ENCODE measurements at regions not wholly inside any gene's neighbourhood (a gene's known extent, or its start where the extent isn't known, plus 50 kb on each side); places are given as distances from the start of the nearest gene placed in this dataset.

DNA sequence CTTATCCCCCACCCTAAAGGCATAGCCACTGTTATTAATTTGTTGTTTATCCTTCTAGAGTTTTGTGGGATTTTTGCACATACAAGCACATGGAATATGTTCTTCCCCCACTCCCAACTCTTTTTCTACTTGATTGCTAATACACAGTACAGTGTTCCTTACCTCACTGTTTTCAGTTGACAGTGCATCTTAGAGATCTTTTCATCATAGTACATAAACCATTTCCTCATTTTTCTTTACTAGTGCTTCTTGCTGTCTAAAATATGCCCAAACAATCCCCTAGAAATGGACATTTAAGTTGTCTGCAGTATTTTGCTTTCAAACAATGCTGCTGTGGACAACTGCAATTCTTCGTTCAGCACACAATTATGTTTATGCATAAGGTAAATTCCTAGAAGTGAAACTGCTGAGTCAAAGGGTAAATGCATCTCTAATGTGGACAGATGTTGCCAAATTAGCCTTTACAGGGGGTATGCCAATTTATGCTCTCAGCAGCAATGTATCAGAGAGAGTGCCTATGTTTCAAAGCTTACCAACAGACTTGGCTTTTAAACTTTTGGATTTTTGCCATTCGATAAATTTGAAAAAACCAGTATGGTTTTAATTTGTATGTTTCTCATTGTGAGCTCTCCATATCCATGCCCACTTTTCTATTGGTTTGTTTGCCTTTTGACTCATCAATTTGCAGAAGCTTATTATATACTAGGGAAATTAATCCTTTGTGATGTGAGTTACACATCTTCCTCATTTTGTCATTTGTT is 132.6 kb downstream of the MRPS6 start:
- no peaks in the 10 kb centered on the region for H3K27me3 Mint-ChIP-seq (ENCODE audit: insufficient read depth)
- WGBS, 2 experiments (ENCODE audit: insufficient coverage in 1 of 2, insufficient read length in 1 of 2): 79 to 96% methylated on average over 2 of the region's 2 CpGs
- no peaks in the 10 kb centered on the region for H3K9me3 ChIP-seq (ENCODE audit: control insufficient read depth, low read length)
- no peak for DNase-seq
- peaks cover 26% of the 10 kb centered on the region for H3K4me1 Mint-ChIP-seq
- peaks cover 5% of the 10 kb centered on the region for H3K27me3 ChIP-seq (ENCODE audit: control insufficient read depth, insufficient read depth, low read length, poor library complexity, severe bottlenecking)
- H3K36me3 Mint-ChIP-seq (ENCODE audit: low read depth): peaks cover 5% of the 10 kb centered on the region
- H3K9ac ChIP-seq (ENCODE audit: extremely low read depth, low read length, poor library complexity, severe bottlenecking): no peak overlapping the region
- H3K27ac ChIP-seq (ENCODE audit: low read depth, low read length): no peak overlapping the region
- no peaks in the 10 kb centered on the region for H3K36me3 ChIP-seq (ENCODE audit: control insufficient read depth, insufficient read depth, low read length)
- no peak overlapping the region for H3K27ac Mint-ChIP-seq
- H3K4me3 ChIP-seq (ENCODE audit: low read length): no peak overlapping the region
- peaks cover 4% of the 10 kb centered on the region for H3K4me1 ChIP-seq (ENCODE audit: control insufficient read depth, insufficient read depth, low read length)
- TF ChIP-seq, protein P1, sequence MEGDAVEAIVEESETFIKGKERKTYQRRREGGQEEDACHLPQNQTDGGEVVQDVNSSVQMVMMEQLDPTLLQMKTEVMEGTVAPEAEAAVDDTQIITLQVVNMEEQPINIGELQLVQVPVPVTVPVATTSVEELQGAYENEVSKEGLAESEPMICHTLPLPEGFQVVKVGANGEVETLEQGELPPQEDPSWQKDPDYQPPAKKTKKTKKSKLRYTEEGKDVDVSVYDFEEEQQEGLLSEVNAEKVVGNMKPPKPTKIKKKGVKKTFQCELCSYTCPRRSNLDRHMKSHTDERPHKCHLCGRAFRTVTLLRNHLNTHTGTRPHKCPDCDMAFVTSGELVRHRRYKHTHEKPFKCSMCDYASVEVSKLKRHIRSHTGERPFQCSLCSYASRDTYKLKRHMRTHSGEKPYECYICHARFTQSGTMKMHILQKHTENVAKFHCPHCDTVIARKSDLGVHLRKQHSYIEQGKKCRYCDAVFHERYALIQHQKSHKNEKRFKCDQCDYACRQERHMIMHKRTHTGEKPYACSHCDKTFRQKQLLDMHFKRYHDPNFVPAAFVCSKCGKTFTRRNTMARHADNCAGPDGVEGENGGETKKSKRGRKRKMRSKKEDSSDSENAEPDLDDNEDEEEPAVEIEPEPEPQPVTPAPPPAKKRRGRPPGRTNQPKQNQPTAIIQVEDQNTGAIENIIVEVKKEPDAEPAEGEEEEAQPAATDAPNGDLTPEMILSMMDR (conservative IDR thresholded peaks at IDR 0.05): no peak
- H3K9me3 Mint-ChIP-seq: peaks cover 6% of the 10 kb centered on the region
- H3K4me3 Mint-ChIP-seq: no peak overlapping the region

DNA sequence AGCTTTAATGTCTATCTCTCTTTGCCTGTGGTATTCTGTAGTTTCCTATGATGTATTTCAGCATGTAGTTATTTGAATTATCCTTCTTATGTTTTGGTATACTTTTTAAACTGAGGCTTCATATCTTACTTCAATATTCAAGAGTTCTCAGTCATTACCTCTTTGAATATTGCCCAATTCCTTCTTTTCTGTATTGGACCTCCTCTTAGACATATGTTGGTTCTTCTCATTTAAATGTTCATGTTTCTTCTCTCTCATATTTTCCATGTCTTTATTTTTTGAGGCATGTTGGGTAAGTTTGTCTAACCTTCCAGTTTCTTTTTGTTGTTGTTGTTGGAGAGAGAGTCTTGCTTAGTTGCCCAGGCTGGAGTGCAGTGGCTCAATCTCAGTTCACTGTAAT is 140.6 kb downstream of the MRPS6 start:
- H3K9me3 Mint-ChIP-seq: peaks cover 16% of the 10 kb centered on the region
- Histone ChIP-seq H3K27me3 (ENCODE audit: control insufficient read depth, insufficient read depth, low read length, poor library complexity, severe bottlenecking) (no peaks in the 10 kb centered on the region), H3K4me3 (ENCODE audit: low read length) (no peak overlapping the region), H3K36me3 (ENCODE audit: control insufficient read depth, insufficient read depth, low read length) (no peaks in the 10 kb centered on the region), H3K9me3 (ENCODE audit: control insufficient read depth, low read length) (peaks cover 9% of the 10 kb centered on the region), H3K9ac (ENCODE audit: extremely low read depth, low read length, poor library complexity, severe bottlenecking) (no peak overlapping the region), H3K27ac (ENCODE audit: low read depth, low read length) (no peak overlapping the region), H3K4me1 (ENCODE audit: control insufficient read depth, insufficient read depth, low read length) (no peaks in the 10 kb centered on the region)
- H3K4me3 Mint-ChIP-seq: no peak overlapping the region
- H3K4me1 Mint-ChIP-seq: no peaks in the 10 kb centered on the region
- H3K27me3 Mint-ChIP-seq (ENCODE audit: insufficient read depth): no peaks in the 10 kb centered on the region
- no peak for DNase-seq
- peaks cover 15% of the 10 kb centered on the region for H3K36me3 Mint-ChIP-seq (ENCODE audit: low read depth)
- TF ChIP-seq, protein P1 (conservative IDR thresholded peaks at IDR 0.05): no peak
- no peak overlapping the region for H3K27ac Mint-ChIP-seq

DNA sequence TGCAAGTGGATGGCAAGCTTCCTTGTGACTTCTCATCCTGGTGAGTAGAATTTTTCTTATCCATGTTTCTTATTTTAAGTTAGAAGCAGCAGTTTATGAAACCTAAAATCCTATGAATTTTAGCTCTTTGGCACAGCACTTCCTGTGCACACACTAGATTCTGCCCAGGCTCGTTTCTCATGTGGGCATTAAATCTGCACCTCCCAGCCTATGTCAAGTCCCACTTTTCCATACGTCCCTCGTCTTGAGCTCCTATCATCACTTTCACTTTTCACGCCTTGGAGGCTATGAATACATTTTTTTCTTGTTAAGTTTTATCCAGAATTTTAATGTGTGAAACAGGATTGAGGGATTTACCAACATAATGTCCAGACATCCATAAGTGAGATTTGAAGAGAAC is 142.1 kb downstream of the MRPS6 start:
- H3K27me3 Mint-ChIP-seq (ENCODE audit: insufficient read depth): no peaks in the 10 kb centered on the region
- Histone ChIP-seq H3K27me3 (ENCODE audit: control insufficient read depth, insufficient read depth, low read length, poor library complexity, severe bottlenecking) (no peaks in the 10 kb centered on the region), H3K27ac (ENCODE audit: low read depth, low read length) (no peak overlapping the region), H3K9ac (ENCODE audit: extremely low read depth, low read length, poor library complexity, severe bottlenecking) (no peak overlapping the region), H3K36me3 (ENCODE audit: control insufficient read depth, insufficient read depth, low read length) (no peaks in the 10 kb centered on the region), H3K4me3 (ENCODE audit: low read length) (no peak overlapping the region), H3K4me1 (ENCODE audit: control insufficient read depth, insufficient read depth, low read length) (no peaks in the 10 kb centered on the region), H3K9me3 (ENCODE audit: control insufficient read depth, low read length) (peaks cover 9% of the 10 kb centered on the region)
- H3K9me3 Mint-ChIP-seq: peaks cover 9% of the 10 kb centered on the region
- TF ChIP-seq, protein P1 (conservative IDR thresholded peaks at IDR 0.05): no peak
- H3K36me3 Mint-ChIP-seq (ENCODE audit: low read depth): peaks cover 10% of the 10 kb centered on the region
- no peak overlapping the region for H3K27ac Mint-ChIP-seq
- DNase-seq: no peak
- 91 to 94% methylated on average over 3 to 4 of the region's 4 CpGs for WGBS, 2 experiments (ENCODE audit: insufficient coverage in 1 of 2, insufficient read length in 1 of 2)
- H3K4me3 Mint-ChIP-seq: no peak overlapping the region
- H3K4me1 Mint-ChIP-seq: no peaks in the 10 kb centered on the region

All from endodermal cell (in vitro differentiated cells).